ENCODE measurements at regions not wholly inside any gene's neighbourhood (a gene's known extent, or its start where the extent isn't known, plus 50 kb on each side); places are given as distances from the start of the nearest gene placed in this dataset.

GRCh38 chr6:73879501-73880293 lies 183.7 kb downstream of the CD109 start:
- intact Hi-C loops (cut with DNase I, micrococcal nuclease) = no loop called here
- Mint-ChIP-seq H3K36me3 (ENCODE audit: low read depth) (no peaks in the 10 kb centered on the region), H3K4me1 (no peaks in the 10 kb centered on the region), H3K27me3 (no peaks in the 10 kb centered on the region), H3K27ac (no peak overlapping the region), H3K4me3 (no peak overlapping the region), H3K9me3 (ENCODE audit: low read depth) (no peaks in the 10 kb centered on the region)
- DNase-seq (no peak), ATAC-seq (no peak)
- ChIA-PET POLR2A (no interaction called here), CTCF (no interaction called here)

DNA sequence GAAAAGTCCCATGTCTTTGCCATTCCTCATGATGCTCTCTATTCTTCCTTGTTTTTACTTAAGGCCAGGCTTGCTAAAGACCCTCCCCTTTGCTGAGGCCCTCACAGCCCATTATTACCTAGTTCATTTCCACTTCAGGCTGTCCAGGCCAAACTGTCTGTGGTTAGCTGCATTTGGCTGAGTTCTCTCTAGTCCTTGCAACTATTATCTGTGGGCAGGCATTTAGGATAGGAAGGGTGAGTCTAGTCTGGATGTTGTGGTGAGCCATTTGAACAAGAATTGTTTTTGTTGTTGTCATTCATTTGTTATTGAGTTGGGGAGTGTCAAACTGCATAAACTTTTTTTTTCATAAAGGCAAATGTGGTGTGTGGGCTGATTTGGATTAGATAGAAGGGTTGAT lies 182.4 kb downstream of the CD109 start:
- ChIA-PET CTCF (no interaction called here), POLR2A (no interaction called here)
- no peak for ATAC-seq
- Mint-ChIP-seq H3K36me3 (ENCODE audit: low read depth) (no peaks in the 10 kb centered on the region), H3K4me3 (no peak overlapping the region), H3K27me3 (no peaks in the 10 kb centered on the region), H3K27ac (no peak overlapping the region), H3K4me1 (no peaks in the 10 kb centered on the region), H3K9me3 (ENCODE audit: low read depth) (no peaks in the 10 kb centered on the region)
- no peak for DNase-seq
- intact Hi-C loops (cut with DNase I, micrococcal nuclease) = no loop called here

Measured in activated CD4-positive, alpha-beta T cell treated with anti-CD3 and anti-CD28 coated beads for 36 hours (primary cell).